HG02973 (cell line): ENCODE measurements at regions not wholly inside any gene's neighbourhood (a gene's known extent, or its start where the extent isn't known, plus 50 kb on each side); places are given as distances from the start of the nearest gene placed in this dataset.

Experiments
- ATAC-seq: cut with Tn5 transposase; IDR thresholded peaks from one replicate; pipeline ENCODE4 v1.9.1; 2021; ENCODE audit warnings: moderate library complexity; ENCODE audit not compliant: unreplicated experiment

DNA sequence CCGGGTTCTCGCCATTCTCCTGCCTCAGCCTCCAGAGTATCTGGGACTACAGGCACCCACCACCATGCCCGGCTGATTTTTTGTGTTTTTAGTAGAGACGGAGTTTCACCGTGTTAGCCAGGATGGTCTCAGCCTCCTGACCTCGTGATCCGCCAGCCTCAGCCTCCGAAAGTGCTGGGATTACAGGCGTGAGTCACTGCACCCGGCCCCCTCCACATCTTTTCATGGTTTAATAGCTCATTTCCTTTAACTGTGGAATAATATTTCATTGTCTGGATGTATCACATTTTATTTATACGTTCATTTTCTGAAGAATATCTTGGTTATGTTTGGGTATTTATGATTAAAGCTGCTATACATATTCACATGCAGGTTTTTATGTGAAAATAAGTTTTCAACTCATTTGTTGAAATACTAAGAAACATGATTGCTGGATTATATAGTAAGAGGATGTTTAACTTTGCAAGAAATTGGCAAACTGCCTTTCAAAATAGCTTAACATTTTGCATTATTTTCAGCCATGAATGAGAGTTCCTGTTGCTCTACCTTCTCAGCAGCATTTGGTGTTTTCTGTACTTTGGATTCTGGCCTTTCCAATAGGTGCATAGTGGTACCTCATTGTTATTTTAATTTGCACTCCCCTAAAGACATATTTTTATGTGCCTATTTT, 591.9 kb downstream of the TECRL start:
- no peak for ATAC-seq

- no peak for ATAC-seq
These were observed 594.9 kb downstream of the TECRL start for GRCh38 chr4:63814171-63814964.

GRCh38 chr4:63799166-63799565, 610.1 kb downstream of the TECRL start:
- no peak for ATAC-seq

DNA sequence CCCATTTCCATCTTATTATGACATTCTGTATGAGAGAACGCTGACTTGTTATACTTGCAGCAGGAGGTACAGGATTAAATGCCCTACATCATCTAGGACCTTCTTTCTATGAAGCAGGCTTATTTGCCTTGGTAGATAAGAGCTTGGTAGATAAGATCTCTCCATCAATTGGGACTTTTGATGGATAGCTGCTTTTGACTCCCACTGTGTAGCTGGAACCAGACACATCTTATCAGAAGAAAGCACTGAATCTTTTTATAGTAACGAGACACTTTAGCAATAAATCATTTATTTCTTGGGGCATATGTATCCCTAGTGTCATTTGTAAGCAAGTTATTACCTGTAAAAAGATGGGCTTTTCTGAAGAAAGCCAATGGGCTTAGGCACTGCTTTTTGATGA, 613.9 kb downstream of the TECRL start:
- no peak for ATAC-seq

DNA sequence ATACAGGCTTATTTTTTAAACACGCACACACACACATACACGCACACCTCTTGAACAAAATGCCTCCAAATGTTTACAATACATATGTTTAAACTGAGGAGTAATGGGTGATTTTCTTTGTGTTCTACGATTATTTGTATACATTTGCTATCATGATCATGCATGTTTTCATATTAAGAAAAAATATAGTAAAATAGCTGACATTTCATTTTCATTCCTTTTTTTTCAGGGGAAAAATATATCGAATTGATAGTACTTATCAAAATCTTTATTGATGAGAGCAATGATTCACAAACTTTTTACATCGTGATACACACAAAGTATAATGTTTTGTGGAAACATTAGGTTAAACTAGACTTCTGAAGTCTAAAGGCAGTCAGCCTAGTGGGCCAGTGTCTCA, 618.9 kb downstream of the TECRL start:
- no peak for ATAC-seq

- ATAC-seq: no peak
These were observed 621.0 kb downstream of the TECRL start for GRCh38 chr4:63788271-63788670.

DNA sequence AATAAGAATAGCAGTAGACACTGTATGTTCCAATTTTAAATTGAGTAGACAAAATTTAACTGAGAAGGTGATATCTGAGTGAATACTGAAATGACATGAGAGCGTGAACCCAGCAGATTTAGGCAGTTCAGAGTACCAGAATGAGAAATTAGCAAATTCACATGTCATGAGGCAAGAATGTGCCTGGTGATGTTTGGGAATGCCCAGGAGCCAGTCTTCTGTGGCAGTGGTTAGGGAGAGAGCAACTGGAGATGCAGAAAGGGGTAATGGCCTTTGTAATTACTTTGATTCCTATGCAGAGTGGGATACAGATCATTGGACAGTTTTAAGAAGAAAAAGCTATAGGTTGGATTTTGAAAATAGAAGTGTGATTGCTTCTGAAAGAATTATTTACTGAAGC, 621.9 kb downstream of the TECRL start:
- no peak for ATAC-seq

DNA sequence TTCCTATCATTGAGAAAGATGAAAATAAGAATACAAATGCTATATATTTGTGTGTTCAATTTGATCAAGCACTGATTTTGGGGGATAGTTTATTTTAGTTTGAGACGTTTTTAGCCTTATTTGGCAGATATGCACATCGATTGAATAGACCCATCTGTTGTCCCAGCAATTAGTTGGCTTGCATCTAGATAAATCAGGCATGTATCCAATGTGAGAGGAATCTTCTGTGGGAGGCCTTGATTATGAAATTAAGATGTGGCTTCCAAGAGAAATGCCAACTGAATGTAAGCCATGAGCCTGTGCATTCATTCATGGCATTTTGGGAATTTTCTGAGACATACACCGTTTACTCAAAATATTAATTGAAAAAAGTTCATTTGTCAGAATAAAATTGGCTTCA, 623.1 kb downstream of the TECRL start:
- ATAC-seq: no peak

DNA sequence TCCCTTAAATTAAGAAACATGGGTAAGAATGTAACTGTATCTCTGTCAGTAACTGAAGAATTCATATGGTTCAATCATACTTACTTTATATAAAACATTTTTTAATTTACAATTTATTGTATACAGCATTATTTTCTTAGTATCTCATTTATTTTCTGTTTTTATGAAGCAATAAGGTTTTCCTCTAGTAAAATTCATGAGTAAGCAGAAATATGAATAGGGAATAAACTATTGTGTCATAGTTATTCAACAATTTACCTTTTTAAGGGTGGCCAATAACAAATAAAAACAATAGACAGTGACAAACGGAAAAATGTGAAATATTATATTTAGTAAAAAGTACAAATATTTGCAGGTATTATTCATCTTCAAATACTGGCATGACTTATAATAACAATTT, 624.4 kb downstream of the TECRL start:
- ATAC-seq: no peak

GRCh38 chr4:63777601-63778000, 631.6 kb downstream of the TECRL start:
- ATAC-seq: no peak

DNA sequence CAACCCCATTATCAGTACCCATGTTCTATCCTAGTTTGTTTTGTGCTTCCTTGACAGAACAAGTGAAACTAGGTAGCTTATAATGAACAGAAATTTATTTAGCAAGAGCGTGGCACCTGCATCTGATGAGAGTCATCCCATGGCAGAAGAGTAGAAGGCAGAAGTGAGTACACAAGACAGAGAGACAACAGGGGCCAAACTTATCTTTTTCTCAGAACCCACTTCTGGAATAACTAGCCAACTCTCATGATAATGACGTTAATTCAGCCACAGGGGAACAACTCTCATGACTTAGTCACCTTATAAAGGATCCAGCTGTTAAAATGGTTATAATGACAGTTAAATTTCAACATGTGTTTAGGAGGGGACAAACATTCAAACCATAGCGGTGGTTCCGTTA, 644.9 kb downstream of the TECRL start:
- ATAC-seq: no peak

DNA sequence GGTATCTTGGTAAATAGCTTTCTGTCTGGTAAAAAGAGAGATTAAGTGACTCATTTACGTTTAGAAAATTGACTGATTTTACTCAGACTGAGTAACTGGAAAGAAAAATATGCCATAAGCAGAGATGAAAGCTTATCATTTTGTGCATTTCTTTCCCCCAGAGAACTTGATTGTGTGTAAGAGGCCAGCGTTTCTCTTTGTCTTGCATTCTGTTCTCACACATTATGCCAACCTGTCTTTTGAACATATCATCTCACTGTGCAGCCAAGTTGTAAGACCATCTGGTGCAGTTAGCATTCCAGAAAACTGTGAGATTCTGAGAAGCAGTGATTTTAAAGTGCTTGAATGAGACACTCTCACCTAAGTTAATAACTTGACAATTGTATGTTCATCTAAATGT, 651.3 kb downstream of the TECRL start:
- ATAC-seq: no peak

DNA sequence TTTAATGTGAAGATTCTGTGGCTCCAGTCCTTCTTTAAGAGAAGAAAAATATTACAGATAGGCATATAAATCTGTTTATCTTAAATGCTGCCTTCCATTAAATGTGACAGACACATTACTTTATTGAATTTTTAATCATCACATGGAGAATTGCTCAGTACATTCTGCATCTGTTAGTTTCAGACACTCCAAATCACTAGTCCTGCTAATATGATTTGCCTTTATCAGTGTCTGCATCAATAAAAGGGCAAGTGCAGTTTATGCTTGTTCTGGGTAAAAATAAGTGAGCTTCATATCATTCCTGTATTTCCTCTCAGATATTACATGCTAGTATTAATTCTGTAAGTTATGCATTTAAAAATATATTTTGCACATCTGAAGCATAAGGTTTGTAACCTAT, 666.4 kb downstream of the TECRL start:
- ATAC-seq: no peak

DNA sequence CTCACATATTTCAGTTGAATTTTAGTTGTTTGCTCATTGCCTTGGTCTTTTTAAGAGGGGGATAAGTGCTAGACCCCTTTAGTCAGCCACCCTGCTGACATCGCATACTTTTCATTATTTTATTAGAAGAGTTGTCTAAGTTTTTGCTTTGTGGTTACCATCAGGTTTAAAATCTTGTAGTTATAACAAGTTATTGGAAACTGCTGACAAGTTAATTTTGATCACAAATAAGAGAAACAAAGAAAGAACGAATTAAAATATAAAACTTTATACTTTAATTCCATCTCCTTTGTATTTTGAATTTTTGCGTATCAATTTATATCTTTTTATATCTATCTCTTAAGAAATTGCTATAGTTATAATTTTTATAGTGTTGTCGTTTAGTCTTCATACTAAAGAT, 679.7 kb downstream of the TECRL start:
- ATAC-seq: no peak

- ATAC-seq: no peak
These were observed 680.6 kb downstream of the TECRL start for GRCh38 chr4:63728480-63729177.

GRCh38 chr4:63717384-63717783, 691.9 kb downstream of the TECRL start:
- ATAC-seq: no peak

DNA sequence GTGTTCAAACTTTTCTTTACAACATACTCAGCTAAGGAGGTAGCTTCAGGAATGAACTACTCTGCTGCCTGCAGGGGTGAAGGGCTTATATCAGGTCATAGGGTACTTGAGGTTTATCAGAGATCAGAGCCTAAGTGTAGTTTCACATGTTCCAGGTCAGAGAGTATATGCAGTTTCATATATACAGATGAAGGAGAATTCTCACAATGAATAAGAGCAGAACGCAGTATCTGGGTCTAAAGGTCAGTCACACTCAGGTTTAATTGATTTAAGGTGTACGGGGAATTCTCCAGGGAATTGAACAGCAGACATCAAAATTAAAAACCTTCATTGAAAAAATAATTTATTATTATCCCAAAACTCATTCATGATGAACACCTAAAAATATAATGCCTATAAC, 700.6 kb downstream of the TECRL start:
- ATAC-seq: no peak

DNA sequence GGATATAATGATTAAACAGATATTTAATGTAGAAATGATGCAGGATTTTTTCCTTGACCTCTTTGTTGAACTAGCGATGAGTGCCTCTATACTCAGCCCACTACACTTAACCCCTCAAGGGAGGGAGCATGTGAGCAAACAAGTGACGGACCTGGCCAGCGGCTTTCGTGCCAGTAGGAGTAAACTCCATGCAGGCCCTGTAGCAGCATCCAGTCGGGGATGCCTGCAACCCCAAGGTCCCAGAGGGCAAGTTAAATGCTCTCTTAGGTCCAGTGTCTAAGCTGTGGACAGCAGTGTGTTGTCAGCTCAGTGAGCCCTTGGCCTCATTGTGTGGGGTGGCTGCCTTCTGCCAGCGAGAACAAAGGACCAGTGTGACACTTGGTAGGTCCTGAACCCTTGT, 708.7 kb downstream of the TECRL start:
- no peak for ATAC-seq

DNA sequence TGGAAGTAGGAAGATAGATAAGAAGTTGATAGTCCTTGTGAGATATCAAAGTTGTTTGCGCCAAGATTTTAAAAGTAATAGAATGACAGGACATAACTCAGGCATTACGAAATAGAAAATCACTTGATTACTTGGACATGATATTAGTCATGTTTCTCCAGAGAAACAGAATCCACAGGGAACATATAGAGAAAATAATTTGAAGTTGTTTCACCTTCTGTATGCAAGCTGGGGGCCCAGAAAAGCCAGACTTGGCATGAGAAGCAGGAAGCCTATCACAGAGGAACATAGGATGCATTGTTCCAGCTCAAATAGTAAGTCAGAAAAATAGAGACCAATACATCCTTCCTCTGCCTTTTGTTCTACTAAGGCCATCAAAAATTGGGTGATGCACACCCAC, 715.9 kb downstream of the TECRL start:
- ATAC-seq: no peak

DNA sequence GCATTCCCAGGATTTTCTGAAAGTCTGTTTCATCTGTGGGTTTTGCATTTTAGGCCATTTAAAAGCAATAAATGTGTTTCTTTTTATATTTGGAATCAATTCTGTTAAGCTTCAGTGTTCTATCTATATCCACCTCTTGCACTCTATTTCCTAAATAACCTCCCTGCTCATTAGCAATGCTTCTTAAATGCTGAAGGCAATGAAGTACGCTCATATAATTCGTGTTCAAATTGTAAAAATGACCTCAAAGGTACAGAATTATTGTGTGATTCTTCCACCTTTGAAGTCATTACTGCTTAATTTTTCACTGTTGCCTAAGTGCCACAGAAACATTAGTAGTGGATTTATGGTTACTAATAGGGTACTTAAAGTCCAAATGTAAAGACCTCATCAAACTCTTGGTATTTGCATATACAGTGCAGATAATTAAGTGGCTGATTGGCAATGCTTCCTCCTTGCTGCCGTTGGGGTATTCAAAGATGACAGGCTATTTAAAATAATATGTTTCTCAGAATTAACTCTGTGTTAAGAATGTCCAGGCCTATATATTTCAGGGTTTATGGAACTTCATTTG, 730.8 kb downstream of the TECRL start:
- no peak for ATAC-seq

DNA sequence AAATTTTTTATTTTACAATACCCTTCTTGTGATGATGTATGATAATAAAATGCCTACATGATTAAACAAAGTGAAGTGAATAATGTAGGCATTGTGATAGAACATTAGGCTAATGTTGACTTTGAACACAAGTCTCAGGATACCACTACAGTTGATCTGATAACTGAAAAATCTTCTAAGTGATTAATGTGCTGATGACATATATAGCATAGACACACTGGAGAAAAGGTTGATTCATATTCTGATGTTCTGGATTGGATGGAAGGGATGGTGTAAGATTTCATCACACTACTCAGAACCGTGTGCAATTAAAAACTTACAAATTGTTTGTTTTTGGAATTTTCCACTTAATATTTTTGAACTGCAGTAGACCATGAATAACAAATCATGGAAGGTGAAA, 738.5 kb downstream of the TECRL start:
- ATAC-seq: no peak

GRCh38 chr4:63663870-63664269, 745.4 kb downstream of the TECRL start:
- ATAC-seq: no peak
